ENCODE measurements at regions not wholly inside any gene's neighbourhood (a gene's known extent, or its start where the extent isn't known, plus 50 kb on each side); places are given as distances from the start of the nearest gene placed in this dataset.
"Not testable (repeated sequence)": the region's sequence is repeated elsewhere in the genome, so short reads cannot be mapped to it uniquely, and the experiment has no call there.

GRCh38 chr1:228824366-228824765, 89.1 kb downstream of the RHOU start:
- no peak for DNase-seq (ENCODE audit: low spot score)

- no peak for DNase-seq (ENCODE audit: low spot score)
Observed at GRCh38 chr1:228825041-228825440, 89.8 kb downstream of the RHOU start.

GRCh38 chr1:228825840-228826484, 90.7 kb downstream of the RHOU start:
- no peak for DNase-seq (ENCODE audit: low spot score)

GRCh38 chr1:228827019-228827418, 91.7 kb downstream of the RHOU start:
- DNase-seq (ENCODE audit: low spot score) = no peak

GRCh38 chr1:228828151-228828550, 92.9 kb downstream of the RHOU start:
- no peak for DNase-seq (ENCODE audit: low spot score)

GRCh38 chr1:228830185-228830953, 95.1 kb downstream of the RHOU start:
- DNase-seq (ENCODE audit: low spot score) = peak; percentile 86

- DNase-seq (ENCODE audit: low spot score) = no peak
Observed at GRCh38 chr1:228830954-228831481, 95.7 kb downstream of the RHOU start.

GRCh38 chr1:228833911-228834688, 98.8 kb downstream of the RHOU start:
- no peak for DNase-seq (ENCODE audit: low spot score)

GRCh38 chr1:228835456-228835855, 100.2 kb downstream of the RHOU start:
- DNase-seq (ENCODE audit: low spot score) = no peak

GRCh38 chr1:228835911-228836310, 100.6 kb downstream of the RHOU start:
- peak; percentile 60 for DNase-seq (ENCODE audit: low spot score)

GRCh38 chr1:228836427-228836826, 101.1 kb downstream of the RHOU start:
- DNase-seq (ENCODE audit: low spot score) = peak; percentile 95

- DNase-seq (ENCODE audit: low spot score) = no peak
Observed at GRCh38 chr1:228837032-228837431, 101.8 kb downstream of the RHOU start.

GRCh38 chr1:228837817-228838716, 102.8 kb downstream of the RHOU start:
- no peak for DNase-seq (ENCODE audit: low spot score)

- DNase-seq (ENCODE audit: low spot score) = no peak
Observed at GRCh38 chr1:228838717-228839500, 103.6 kb downstream of the RHOU start.

- DNase-seq (ENCODE audit: low spot score) = no peak
Observed at GRCh38 chr1:228839656-228840055, 104.4 kb downstream of the RHOU start.

GRCh38 chr1:228841632-228842031, 106.4 kb downstream of the RHOU start:
- no peak for DNase-seq (ENCODE audit: low spot score)

- peak; percentile 77 for DNase-seq (ENCODE audit: low spot score)
Observed at GRCh38 chr1:228842094-228842775, 107.0 kb downstream of the RHOU start.

GRCh38 chr1:228845101-228845500, 109.8 kb downstream of the RHOU start:
- DNase-seq (ENCODE audit: low spot score) = no peak

- no peak for DNase-seq (ENCODE audit: low spot score)
Observed at GRCh38 chr1:228846952-228847351, 111.7 kb downstream of the RHOU start.

- DNase-seq (ENCODE audit: low spot score) = not testable (repeated sequence)
Observed at GRCh38 chr1:228847451-228847850, 112.2 kb downstream of the RHOU start.
